Left colon (tissue), 2 donors: ENCODE measurements at regions not wholly inside any gene's neighbourhood (a gene's known extent, or its start where the extent isn't known, plus 50 kb on each side); places are given as distances from the start of the nearest gene placed in this dataset.
"Not testable (repeated sequence)": the region's sequence is repeated elsewhere in the genome, so short reads cannot be mapped to it uniquely, and the experiment has no call there.

Experiments
- ATAC-seq: fragments of 200-7000 bp; cut with Tn5 transposase; one replicate; pipeline ENCODE4 v1.9.1; 2020; ENCODE audit warnings: mild to moderate bottlenecking, moderate library complexity
- DNase-seq, 2 donors: peaks; one replicate each; pipeline ENCODE4 v3.0.0-alpha.2; 2020
- intact Hi-C, 2 donors: fragments of 100-400 bp; cut with DNase I in 1 of 2; cut with micrococcal nuclease in 1 of 2; formaldehyde crosslinking; loops; one replicate each; pipeline versions ENCODE4 v1.11.2 to v1.14.0; 2022; cut with DNase I, micrococcal nuclease
- donor health status: DM: no; HTN: no; CAD: no.
- donor health status: DM: yes; HTN: yes; CAD: no.

GRCh38 chr7:25069900-25070443 lies 55.1 kb downstream of the CYCS start:
- intact Hi-C loops: loop anchor here (5.0 to 10.0 kb wide), 2 partner anchors 253 to 255 kb away; no protein-coding TSS in a partner anchor
- ATAC-seq (peak; percentile 59), DNase-seq (peak; percentile 28 to 31)

- DNase-seq (no peak), ATAC-seq (no peak)
- intact Hi-C loops: loop anchor here in 1 of 2 donors (10.0 kb wide), 1 partner anchor 254 kb away; no protein-coding TSS in a partner anchor
These were observed 56.4 kb downstream of the CYCS start for GRCh38 chr7:25068502-25069213.

GRCh38 chr7:25067726-25068501 lies 57.1 kb downstream of the CYCS start:
- no peak for ATAC-seq
- intact Hi-C loops: loop anchor here in 1 of 2 donors (10.0 kb wide), 1 partner anchor 253 kb away; no protein-coding TSS in a partner anchor
- no peak for DNase-seq

GRCh38 chr7:25066253-25066652 lies 58.8 kb downstream of the CYCS start:
- no peak for DNase-seq
- intact Hi-C loops: loop anchor here in 1 of 2 donors (10.0 kb wide), 1 partner anchor 251 kb away; no protein-coding TSS in a partner anchor
- no peak for ATAC-seq

- no peak for ATAC-seq
These were observed 62.7 kb downstream of the CYCS start for GRCh38 chr7:25062380-25062779.

GRCh38 chr7:25060487-25061055 lies 64.5 kb downstream of the CYCS start:
- no peak for DNase-seq
- no peak for ATAC-seq
- intact Hi-C loops: loop anchor here in 1 of 2 donors (10.0 kb wide), 1 partner anchor 246 kb away; no protein-coding TSS in a partner anchor

More at GRCh38 chr7:25062380-25062779, 62.7 kb downstream of the CYCS start:
- DNase-seq: no peak
- intact Hi-C loops: loop anchor here in 1 of 2 donors (10.0 kb wide), 1 partner anchor 248 kb away; no protein-coding TSS in a partner anchor

- intact Hi-C loops: no loop called here
- no peak for ATAC-seq
These were observed 65.5 kb downstream of the CYCS start for GRCh38 chr7:25059576-25059975.

GRCh38 chr7:25056368-25056767 lies 68.7 kb downstream of the CYCS start:
- ATAC-seq (no peak), DNase-seq (no peak)
- intact Hi-C loops: no loop called here

More at GRCh38 chr7:25059576-25059975, 65.5 kb downstream of the CYCS start:
- DNase-seq: no peak

GRCh38 chr7:25055520-25056220 lies 69.4 kb downstream of the CYCS start:
- DNase-seq (no peak), ATAC-seq (no peak)
- intact Hi-C loops: no loop called here

- ATAC-seq (no peak), DNase-seq (no peak)
- intact Hi-C loops: no loop called here
These were observed 70.1 kb downstream of the CYCS start for GRCh38 chr7:25054819-25055519.

GRCh38 chr7:25050223-25050622 lies 70.2 kb upstream of the OSBPL3 start:
- no peak for ATAC-seq
- intact Hi-C loops: no loop called here
- no peak for DNase-seq

GRCh38 chr7:25048444-25048834 lies 68.5 kb upstream of the OSBPL3 start:
- DNase-seq (no peak), ATAC-seq (no peak)
- intact Hi-C loops: no loop called here

- intact Hi-C loops, ATAC-seq, DNase-seq: not testable (repeated sequence)
These were observed 67.8 kb upstream of the OSBPL3 start for GRCh38 chr7:25047571-25048443.

GRCh38 chr7:25037325-25037724 lies 57.3 kb upstream of the OSBPL3 start:
- intact Hi-C loops: no loop called here
- ATAC-seq (no peak), DNase-seq (no peak)

GRCh38 chr7:25035274-25035673 lies 55.3 kb upstream of the OSBPL3 start:
- intact Hi-C loops: no loop called here
- ATAC-seq: no peak
- no peak for DNase-seq

- intact Hi-C loops: no loop called here
- DNase-seq: no peak
- ATAC-seq: no peak
These were observed 54.2 kb upstream of the OSBPL3 start for GRCh38 chr7:25034136-25034535.
